ENCODE measurements at regions not wholly inside any gene's neighbourhood (a gene's known extent, or its start where the extent isn't known, plus 50 kb on each side); places are given as distances from the start of the nearest gene placed in this dataset.

DNA sequence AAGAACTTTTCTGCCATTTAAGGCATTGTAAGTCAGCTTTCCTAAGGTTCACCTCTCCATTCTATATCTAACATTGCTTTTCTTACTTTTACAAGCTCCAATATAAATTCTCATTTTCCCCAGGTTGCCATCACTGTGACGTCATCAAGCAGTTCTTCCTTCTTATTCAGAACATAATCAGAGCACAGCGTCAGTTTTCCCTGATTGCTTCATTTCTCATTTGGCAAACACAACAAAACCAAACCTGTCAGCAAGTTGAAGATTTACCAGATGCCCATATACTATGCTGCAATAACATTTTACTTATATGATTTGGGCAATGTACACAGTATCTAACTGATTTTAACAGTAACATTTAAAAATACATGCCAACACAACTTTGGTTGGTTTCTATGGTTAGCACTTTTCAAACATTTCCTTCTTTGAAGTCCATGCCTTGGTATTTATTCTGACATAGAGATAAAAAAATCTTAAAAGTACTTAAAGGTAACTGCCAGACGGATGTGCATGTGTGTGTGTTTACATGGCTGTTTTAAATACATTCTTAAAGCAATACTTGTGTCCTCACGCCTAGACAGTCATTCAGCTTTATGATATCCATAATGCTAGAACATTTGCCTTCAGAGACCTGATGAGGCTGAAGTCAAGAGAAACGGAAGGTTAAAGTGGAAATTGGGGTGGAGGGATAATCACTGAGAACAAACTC, 264.0 kb downstream of the KLF12 start:
- DNase-seq (ENCODE audit: low spot score), result no peak
- ChIA-PET CTCF (interaction anchor here (0.6 kb wide), 1 partner anchor 402 kb away, joined by 3 read pairs; no protein-coding TSS in a partner anchor), POLR2A (ENCODE audit: low non-redundant PET) (no interaction called here)
- no peak overlapping the region for H3K27ac ChIP-seq
- TF ChIP-seq, protein P1, sequence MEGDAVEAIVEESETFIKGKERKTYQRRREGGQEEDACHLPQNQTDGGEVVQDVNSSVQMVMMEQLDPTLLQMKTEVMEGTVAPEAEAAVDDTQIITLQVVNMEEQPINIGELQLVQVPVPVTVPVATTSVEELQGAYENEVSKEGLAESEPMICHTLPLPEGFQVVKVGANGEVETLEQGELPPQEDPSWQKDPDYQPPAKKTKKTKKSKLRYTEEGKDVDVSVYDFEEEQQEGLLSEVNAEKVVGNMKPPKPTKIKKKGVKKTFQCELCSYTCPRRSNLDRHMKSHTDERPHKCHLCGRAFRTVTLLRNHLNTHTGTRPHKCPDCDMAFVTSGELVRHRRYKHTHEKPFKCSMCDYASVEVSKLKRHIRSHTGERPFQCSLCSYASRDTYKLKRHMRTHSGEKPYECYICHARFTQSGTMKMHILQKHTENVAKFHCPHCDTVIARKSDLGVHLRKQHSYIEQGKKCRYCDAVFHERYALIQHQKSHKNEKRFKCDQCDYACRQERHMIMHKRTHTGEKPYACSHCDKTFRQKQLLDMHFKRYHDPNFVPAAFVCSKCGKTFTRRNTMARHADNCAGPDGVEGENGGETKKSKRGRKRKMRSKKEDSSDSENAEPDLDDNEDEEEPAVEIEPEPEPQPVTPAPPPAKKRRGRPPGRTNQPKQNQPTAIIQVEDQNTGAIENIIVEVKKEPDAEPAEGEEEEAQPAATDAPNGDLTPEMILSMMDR (conservative IDR thresholded peaks at IDR 0.05; ENCODE audit: low read depth), result no peak

DNA sequence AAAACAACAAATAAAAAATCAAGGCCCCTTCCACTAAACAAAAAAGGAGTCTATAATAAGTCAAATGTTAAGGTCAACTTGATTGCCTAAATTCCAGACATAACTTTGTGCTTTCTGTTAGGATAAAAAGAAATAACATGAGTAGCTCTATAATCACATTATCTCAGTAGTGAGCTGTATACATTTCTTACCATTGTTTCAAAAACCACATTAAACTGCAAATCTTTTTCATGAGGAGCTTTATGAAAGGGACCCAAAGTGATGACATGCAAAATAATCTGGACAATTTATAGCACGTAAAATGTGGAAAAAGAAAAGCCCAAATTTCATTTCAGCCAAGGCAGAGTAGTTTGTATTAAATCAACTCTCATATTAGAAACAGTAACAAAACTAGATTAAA, 269.2 kb downstream of the KLF12 start:
- TF ChIP-seq, protein P1 (conservative IDR thresholded peaks at IDR 0.05; ENCODE audit: low read depth), result no peak
- ChIA-PET POLR2A (ENCODE audit: low non-redundant PET) (no interaction called here), CTCF (interaction anchor here (0.7 kb wide), 1 partner anchor 11 kb away, joined by 3 read pairs; no protein-coding TSS in a partner anchor)
- DNase-seq (ENCODE audit: low spot score), result no peak
- H3K27ac ChIP-seq, result no peak overlapping the region

DNA sequence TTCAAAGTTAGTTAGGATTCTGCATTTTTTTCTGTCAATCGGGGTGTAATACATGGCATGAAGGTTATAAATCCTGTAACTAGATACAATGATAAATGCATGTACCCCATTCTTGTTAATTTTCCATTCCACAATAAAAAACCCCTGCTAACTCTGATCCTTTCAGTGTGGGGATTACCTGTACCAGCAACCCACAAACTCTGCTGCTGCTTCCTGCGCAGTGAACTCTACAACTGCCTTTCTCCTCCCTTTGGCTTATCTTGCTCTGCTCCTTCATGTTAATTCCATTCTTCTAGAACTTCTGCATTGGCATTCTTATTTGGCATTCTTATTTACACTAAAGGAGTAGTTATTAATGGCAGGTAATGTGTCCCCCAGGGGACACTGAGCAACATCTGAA, 273.1 kb downstream of the KLF12 start:
- ChIA-PET CTCF (no interaction called here), POLR2A (ENCODE audit: low non-redundant PET) (no interaction called here)
- H3K27ac ChIP-seq, result no peak overlapping the region
- TF ChIP-seq, protein P1 (conservative IDR thresholded peaks at IDR 0.05; ENCODE audit: low read depth), result no peak
- no peak for DNase-seq (ENCODE audit: low spot score)

DNA sequence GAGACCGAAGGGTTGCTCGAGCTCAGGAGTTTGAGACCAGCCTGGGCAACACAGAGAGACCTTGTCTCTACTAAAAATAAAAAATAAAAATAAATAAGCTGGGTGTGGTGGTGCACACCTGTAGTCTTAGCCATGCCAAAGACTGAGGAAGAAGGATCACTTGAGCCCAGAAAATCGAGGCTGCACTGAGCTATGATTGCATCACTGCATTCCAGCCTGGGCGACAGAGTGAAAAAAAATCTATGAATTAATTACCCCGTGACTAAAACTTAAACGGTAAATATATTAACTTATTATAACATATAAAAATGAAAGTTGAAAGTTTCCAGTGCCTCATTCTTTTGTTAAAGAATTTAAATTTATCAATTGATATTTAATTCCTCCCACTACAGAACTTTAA, 273.7 kb downstream of the KLF12 start:
- TF ChIP-seq, protein P1 (conservative IDR thresholded peaks at IDR 0.05; ENCODE audit: low read depth), result no peak
- DNase-seq (ENCODE audit: low spot score), result no peak
- ChIA-PET POLR2A (ENCODE audit: low non-redundant PET) (no interaction called here), CTCF (interaction anchor here (0.7 kb wide), 1 partner anchor 13 kb away, joined by 3 read pairs; no protein-coding TSS in a partner anchor)
- no peak overlapping the region for H3K27ac ChIP-seq

DNA sequence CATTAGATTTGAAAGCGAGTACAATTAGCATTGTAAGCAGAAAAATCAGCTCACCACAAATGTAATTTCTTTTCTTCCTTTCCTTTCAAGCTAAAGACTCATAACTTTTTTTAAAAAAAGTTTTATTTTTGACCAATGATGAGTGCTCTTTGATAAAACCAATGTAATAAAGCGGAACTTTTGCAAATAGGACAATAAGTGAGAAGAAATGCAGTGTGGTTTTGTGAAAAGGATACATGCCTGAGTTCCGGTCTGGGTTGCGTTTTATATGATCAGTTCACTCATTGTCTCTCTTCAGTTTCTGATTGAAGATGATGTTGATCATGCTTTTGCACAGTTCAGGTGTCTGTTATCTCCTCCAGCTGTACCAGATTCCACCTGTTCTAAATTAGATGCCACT, 274.4 kb downstream of the KLF12 start:
- no peak for DNase-seq (ENCODE audit: low spot score)
- no peak overlapping the region for H3K27ac ChIP-seq
- ChIA-PET CTCF (interaction anchor here (0.6 kb wide), 1 partner anchor 742 kb away, joined by 5 read pairs; no protein-coding TSS in a partner anchor), POLR2A (ENCODE audit: low non-redundant PET) (no interaction called here)
- TF ChIP-seq, protein P1 (conservative IDR thresholded peaks at IDR 0.05; ENCODE audit: low read depth), result no peak

DNA sequence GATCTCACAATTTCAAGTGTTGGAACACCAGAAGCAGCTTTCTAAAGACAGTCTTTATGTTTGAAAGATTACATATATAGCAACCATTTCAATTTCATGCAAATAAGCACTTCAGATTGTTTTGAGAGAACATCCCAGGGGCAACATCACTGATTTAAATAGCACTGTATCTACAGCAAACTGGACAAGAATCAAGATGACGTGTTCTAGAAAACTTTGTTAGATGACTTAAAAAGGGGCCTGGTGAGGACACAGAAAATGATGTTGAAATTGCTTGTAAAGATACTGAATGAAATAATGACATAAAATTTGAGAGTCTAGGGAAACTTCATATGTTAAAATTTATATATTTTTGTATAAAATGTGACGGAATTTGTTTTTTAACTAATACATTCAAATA, 277.1 kb downstream of the KLF12 start:
- CTCF ChIA-PET, result no interaction called here
- TF ChIP-seq, protein P1 (conservative IDR thresholded peaks at IDR 0.05; ENCODE audit: low read depth), result no peak
- POLR2A ChIA-PET (ENCODE audit: low non-redundant PET), result no interaction called here
- no peak overlapping the region for H3K27ac ChIP-seq
- no peak for DNase-seq (ENCODE audit: low spot score)

Data from RWPE1 (cell line).